PC-9 (cell line): ENCODE measurements at regions not wholly inside any gene's neighbourhood (a gene's known extent, or its start where the extent isn't known, plus 50 kb on each side); places are given as distances from the start of the nearest gene placed in this dataset.

Experiments
- BruUV-seq: library from RNA; stranded (reverse); fragments of 400-500 nt; replicated peaks from 2 replicates; lab custom pipeline; 2021; lab: Mats Ljungman, UMichigan
- CTCF ChIA-PET: fragments of 300-600 bp; sonication (Branson Sonifier 250); formaldehyde crosslinking; loops from one replicate; lab custom pipeline; 2022; ENCODE audit warnings: antibody characterized with exemption; lab: Charles Lee
- POLR2A ChIA-PET: fragments of 300-600 bp; sonication (Branson Sonifier 250); formaldehyde crosslinking; loops from one replicate; lab custom pipeline; 2022; ENCODE audit warnings: antibody characterized with exemption; ENCODE audit not compliant: unreplicated experiment; lab: Charles Lee
- DNase-seq, 2 experiments: peaks; one replicate each; pipeline versions ENCODE4 v3.0.0 to v3.0.0-alpha.2; 2015 to 2022; ENCODE audit warnings: mixed read lengths in 1 of 2
- H2AFZ ChIP-seq: fragments of 200-600 bp; sonication (generic); 2 replicates; pipeline ENCODE4 v1.8.1; 2017; ENCODE audit warnings: antibody characterized with exemption
- H3F3A ChIP-seq: fragments of 200-600 bp; sonication (generic); 2 replicates; pipeline ENCODE4 v1.8.1; 2017; ENCODE audit warnings: antibody characterized with exemption, mild to moderate bottlenecking, low read depth; ENCODE audit not compliant: insufficient read depth
- H3K27ac ChIP-seq: fragments of 200-600 bp; sonication (generic); 2 replicates; pipeline ENCODE4 v1.6.1; 2016; ENCODE audit warnings: mixed run types
- H3K27me3 ChIP-seq: fragments of 200-600 bp; sonication (generic); 2 replicates; pipeline ENCODE4 v1.6.1; 2016; ENCODE audit warnings: low read depth, mixed run types; ENCODE audit not compliant: insufficient read depth
- H3K36me3 ChIP-seq: fragments of 200-600 bp; sonication (generic); 2 replicates; pipeline ENCODE4 v1.6.1; 2016; ENCODE audit warnings: low read depth, mixed run types
- H3K4me1 ChIP-seq: fragments of 200-600 bp; sonication (generic); replicated peaks from 2 replicates; pipeline ENCODE4 v1.6.1; 2016; ENCODE audit warnings: mixed run types; ENCODE audit not compliant: insufficient read depth
- H3K4me2 ChIP-seq: fragments of 200-600 bp; sonication (generic); 2 replicates; pipeline ENCODE4 v1.6.1; 2017; ENCODE audit warnings: mixed run types
- H3K4me3 ChIP-seq: fragments of 200-600 bp; sonication (generic); 2 replicates; pipeline ENCODE4 v1.6.1; 2016; ENCODE audit warnings: mixed run types
- H3K79me2 ChIP-seq: fragments of 200-600 bp; sonication (generic); 2 replicates; pipeline ENCODE4 v1.6.1; 2017; ENCODE audit warnings: low read depth, mixed run types
- H3K9me2 ChIP-seq: fragments of 200-600 bp; sonication (generic); 2 replicates; pipeline ENCODE4 v1.8.1; 2017; ENCODE audit warnings: mild to moderate bottlenecking; ENCODE audit not compliant: insufficient read depth
- H3K9me3 ChIP-seq: fragments of 200-600 bp; sonication (generic); 2 replicates; pipeline ENCODE4 v1.8.1; 2016; ENCODE audit warnings: low read depth; ENCODE audit not compliant: insufficient read depth
- H4K20me1 ChIP-seq: fragments of 200-600 bp; sonication (generic); 2 replicates; pipeline ENCODE4 v1.8.1; 2017; ENCODE audit not compliant: insufficient read depth
- CTCF ChIP-seq: fragments of 200-600 bp; sonication (generic); conservative IDR thresholded peaks from 2 replicates; pipeline ENCODE4 v1.6.1; 2017; ENCODE audit warnings: mixed run types, antibody characterized with exemption, mild to moderate bottlenecking, moderate library complexity
- EZH2 ChIP-seq: fragments of 200-600 bp; sonication (generic); IDR thresholded peaks from 2 replicates; pipeline ENCODE4 v1.8.0; 2017; ENCODE audit warnings: antibody characterized with exemption, low read depth
- intact Hi-C: fragments of 100-400 bp; cut with micrococcal nuclease; formaldehyde crosslinking; loops from one replicate; pipeline ENCODE4 v1.10.0; 2022; ENCODE audit not compliant: unreplicated experiment

- no TSS peak for BruUV-seq
- intact Hi-C loops, result no loop called here
These were observed 173.2 kb upstream of the PWP1 start for GRCh38 chr12:107512391-107512790.

GRCh38 chr12:107513184-107513583, 172.4 kb upstream of the PWP1 start:
- Histone ChIP-seq H3K9me2 (no peaks in the 10 kb centered on the region), H3K27ac (no peak overlapping the region), H3K79me2 (no peaks in the 10 kb centered on the region), H3K36me3 (no peaks in the 10 kb centered on the region), H2AFZ (no peak overlapping the region), H3F3A (peaks cover 28% of the 10 kb centered on the region), H4K20me1 (no peaks in the 10 kb centered on the region), H3K9me3 (no peaks in the 10 kb centered on the region), H3K27me3 (no peaks in the 10 kb centered on the region), H3K4me3 (no peak overlapping the region), H3K4me1 (peaks cover 32% of the 10 kb centered on the region), H3K4me2 (no peak overlapping the region)
- intact Hi-C loops, result no loop called here
- TF ChIP-seq CTCF (no peak), EZH2 (no peak)
- POLR2A ChIA-PET, result no interaction called here
- no peak for DNase-seq
- CTCF ChIA-PET, result no interaction called here
- no TSS peak for BruUV-seq

More at GRCh38 chr12:107512391-107512790, 173.2 kb upstream of the PWP1 start:
- no peaks in the 10 kb centered on the region for H3K27me3 ChIP-seq
- no peaks in the 10 kb centered on the region for H4K20me1 ChIP-seq
- no peak overlapping the region for H3K4me2 ChIP-seq
- H3K4me3 ChIP-seq, result no peak overlapping the region
- no peaks in the 10 kb centered on the region for H3K9me2 ChIP-seq
- no peaks in the 10 kb centered on the region for H3K36me3 ChIP-seq
- H3K4me1 ChIP-seq, result peaks cover 32% of the 10 kb centered on the region
- H3F3A ChIP-seq, result peaks cover 28% of the 10 kb centered on the region
- H3K27ac ChIP-seq, result no peak overlapping the region
- no peak overlapping the region for H2AFZ ChIP-seq
- ChIA-PET POLR2A (no interaction called here), CTCF (no interaction called here)
- DNase-seq, result no peak
- TF ChIP-seq EZH2 (no peak), CTCF (no peak)
- no peaks in the 10 kb centered on the region for H3K9me3 ChIP-seq
- no peaks in the 10 kb centered on the region for H3K79me2 ChIP-seq

GRCh38 chr12:107513636-107514400, 171.8 kb upstream of the PWP1 start:
- no peak overlapping the region for H2AFZ ChIP-seq
- H3K4me3 ChIP-seq, result no peak overlapping the region
- H3K36me3 ChIP-seq, result no peaks in the 10 kb centered on the region
- intact Hi-C loops, result no loop called here
- BruUV-seq, result no TSS peak
- ChIA-PET CTCF (no interaction called here), POLR2A (no interaction called here)
- H3K4me2 ChIP-seq, result no peak overlapping the region
- no peaks in the 10 kb centered on the region for H3K9me2 ChIP-seq
- no peaks in the 10 kb centered on the region for H3K79me2 ChIP-seq
- no peak for DNase-seq
- no peak for TF ChIP-seq CTCF
- TF ChIP-seq EZH2, result no peak
- peak overlapping the region; percentile 77; the same call in 1 of the 2 replicates for H3K27ac ChIP-seq
- H3K4me1 ChIP-seq, result peaks cover 32% of the 10 kb centered on the region
- H3F3A ChIP-seq, result peaks cover 28% of the 10 kb centered on the region
- H3K9me3 ChIP-seq, result no peaks in the 10 kb centered on the region
- no peaks in the 10 kb centered on the region for H4K20me1 ChIP-seq
- no peaks in the 10 kb centered on the region for H3K27me3 ChIP-seq
